CD4-positive, alpha-beta T cell (primary cell): ENCODE measurements at regions not wholly inside any gene's neighbourhood (a gene's known extent, or its start where the extent isn't known, plus 50 kb on each side); places are given as distances from the start of the nearest gene placed in this dataset.

Experiments used
- ATAC-seq: fragments of 200-7000 bp; cut with Tn5 transposase; one replicate; pipeline ENCODE4 v1.10.0; 2022; ENCODE audit warnings: mild to moderate bottlenecking; ENCODE audit not compliant: poor library complexity
- CTCF ChIA-PET: fragments of 350-600 bp; sonication (Branson Sonifier 250); formaldehyde crosslinking; loops from one replicate; lab custom pipeline; 2021; ENCODE audit warnings: antibody characterized with exemption, inconsistent platforms; lab: Charles Lee
- POLR2A ChIA-PET: fragments of 350-600 bp; sonication (Branson Sonifier 250); formaldehyde crosslinking; loops from one replicate; lab custom pipeline; 2021; ENCODE audit warnings: antibody characterized with exemption, inconsistent platforms; lab: Charles Lee
- DNase-seq, 14 experiments: peaks; one replicate each; pipeline ENCODE4 v3.0.0-alpha.2; 2013 to 2020; ENCODE audit warnings: mixed read lengths in 2 of 14
- H3K27ac ChIP-seq, 2 donors: one replicate each; pipeline versions ENCODE4 v1.5.1 to v1.7.0; 2013; ENCODE audit warnings: low read length in 2 of 2, low read depth in 1 of 2, mild to moderate bottlenecking in 1 of 2
- H3K27me3 ChIP-seq, 2 experiments: 1 replicate in 1 of 2; 2 replicates in 1 of 2; pipeline versions ENCODE4 v1.6.1 to v1.7.0; 2013; ENCODE audit warnings: low read length in 2 of 2, control low read depth in 1 of 2, mild to moderate bottlenecking in 1 of 2, moderate library complexity in 1 of 2; ENCODE audit not compliant: insufficient read depth in 2 of 2, control insufficient read depth in 1 of 2
- H3K36me3 ChIP-seq: one replicate; pipeline ENCODE4 v1.6.1; 2013; ENCODE audit warnings: low read length, control low read depth; ENCODE audit not compliant: insufficient read depth
- H3K4me1 ChIP-seq: one replicate; pipeline ENCODE4 v1.6.1; 2013; ENCODE audit warnings: low read length, control low read depth; ENCODE audit not compliant: insufficient read depth
- H3K4me3 ChIP-seq: one replicate; pipeline ENCODE4 v1.5.1; 2013; ENCODE audit warnings: mild to moderate bottlenecking, low read length, moderate library complexity
- H3K9me3 ChIP-seq, 2 experiments: 1 replicate in 1 of 2; 2 replicates in 1 of 2; pipeline versions ENCODE4 v1.6.1 to v1.7.0; 2013; ENCODE audit warnings: low read length in 2 of 2, mild to moderate bottlenecking in 2 of 2, control low read depth in 1 of 2, moderate library complexity in 1 of 2; ENCODE audit not compliant: control insufficient read depth in 1 of 2, insufficient read depth in 1 of 2
- H3K27ac Mint-ChIP-seq: one replicate; pipeline ENCODE4 v1.8.0; 2020; ENCODE audit warnings: mixed read lengths
- H3K27me3 Mint-ChIP-seq: one replicate; pipeline ENCODE4 v1.8.0; 2021; ENCODE audit warnings: mixed read lengths
- H3K36me3 Mint-ChIP-seq: one replicate; pipeline ENCODE4 v1.8.0; 2021; ENCODE audit warnings: low read depth, mixed read lengths
- H3K4me1 Mint-ChIP-seq: one replicate; pipeline ENCODE4 v1.8.0; 2021; ENCODE audit warnings: low read depth, mixed read lengths
- H3K4me3 Mint-ChIP-seq: one replicate; pipeline ENCODE4 v1.8.0; 2020; ENCODE audit warnings: mild to moderate bottlenecking, mixed read lengths
- H3K9me3 Mint-ChIP-seq: one replicate; pipeline ENCODE4 v1.8.0; 2020; ENCODE audit warnings: mixed read lengths
- CTCF ChIP-seq: fragments of 200-600 bp; IDR thresholded peaks from one replicate; pipeline ENCODE4 v1.8.0; 2022; ENCODE audit warnings: antibody characterized with exemption, mild to moderate bottlenecking
- intact Hi-C, 2 experiments: fragments of 100-400 bp; cut with DNase I in 1 of 2; cut with micrococcal nuclease in 1 of 2; formaldehyde crosslinking; loops; one replicate each; pipeline versions ENCODE4 v1.15.1 to v1.9.0; 2023 to 2025; cut with DNase I, micrococcal nuclease

GRCh38 chr6:101083533-101084175, 202.5 kb upstream of the ASCC3 start:
- no peak for TF ChIP-seq CTCF
- CTCF ChIA-PET = no interaction called here
- Mint-ChIP-seq H3K36me3 (no peaks in the 10 kb centered on the region), H3K9me3 (no peaks in the 10 kb centered on the region), H3K27ac (no peak overlapping the region), H3K4me3 (no peak overlapping the region), H3K27me3 (peaks cover 4% of the 10 kb centered on the region), H3K4me1 (no peaks in the 10 kb centered on the region)
- Histone ChIP-seq H3K27ac (no peak overlapping the region), H3K27me3 (no peaks in the 10 kb centered on the region), H3K4me3 (no peak overlapping the region), H3K36me3 (no peaks in the 10 kb centered on the region), H3K9me3 (no peaks in the 10 kb centered on the region), H3K4me1 (no peaks in the 10 kb centered on the region)
- DNase-seq = no peak
- intact Hi-C loops = no loop called here
- POLR2A ChIA-PET = no interaction called here
- ATAC-seq = no peak

GRCh38 chr6:101085327-101085726, 204.2 kb upstream of the ASCC3 start:
- no peak overlapping the region for H3K4me3 Mint-ChIP-seq
- intact Hi-C loops = no loop called here
- H3K27me3 Mint-ChIP-seq = peaks cover 4% of the 10 kb centered on the region
- ATAC-seq (no peak), DNase-seq (no peak)
- no peaks in the 10 kb centered on the region for H3K36me3 Mint-ChIP-seq
- H3K4me3 ChIP-seq = no peak overlapping the region
- CTCF ChIA-PET = no interaction called here
- H3K4me1 Mint-ChIP-seq = no peaks in the 10 kb centered on the region
- H3K9me3 ChIP-seq = no peaks in the 10 kb centered on the region
- no peaks in the 10 kb centered on the region for H3K4me1 ChIP-seq
- POLR2A ChIA-PET = no interaction called here
- no peaks in the 10 kb centered on the region for H3K9me3 Mint-ChIP-seq
- no peak overlapping the region for H3K27ac ChIP-seq
- no peak overlapping the region for H3K27ac Mint-ChIP-seq
- H3K36me3 ChIP-seq = no peaks in the 10 kb centered on the region
- no peaks in the 10 kb centered on the region for H3K27me3 ChIP-seq
- no peak for TF ChIP-seq CTCF

- ATAC-seq = no peak
- CTCF ChIA-PET = no interaction called here
These were observed 205.3 kb upstream of the ASCC3 start for GRCh38 chr6:101086473-101086872.

More at GRCh38 chr6:101086473-101086872, 205.3 kb upstream of the ASCC3 start:
- no peak overlapping the region for H3K27ac Mint-ChIP-seq
- POLR2A ChIA-PET = no interaction called here
- TF ChIP-seq CTCF = no peak
- no peak overlapping the region for H3K4me3 ChIP-seq
- H3K27me3 Mint-ChIP-seq = peaks cover 4% of the 10 kb centered on the region
- DNase-seq = no peak
- no peak overlapping the region for H3K27ac ChIP-seq
- H3K9me3 Mint-ChIP-seq = no peaks in the 10 kb centered on the region
- no peaks in the 10 kb centered on the region for H3K4me1 ChIP-seq
- H3K9me3 ChIP-seq = peaks cover 3% of the 10 kb centered on the region in 2 experiments
- H3K36me3 Mint-ChIP-seq = no peaks in the 10 kb centered on the region
- no peak overlapping the region for H3K4me3 Mint-ChIP-seq
- intact Hi-C loops = no loop called here
- no peaks in the 10 kb centered on the region for H3K4me1 Mint-ChIP-seq
- H3K36me3 ChIP-seq = no peaks in the 10 kb centered on the region
- H3K27me3 ChIP-seq = no peaks in the 10 kb centered on the region
